ENCODE measurements at regions not wholly inside any gene's neighbourhood (a gene's known extent, or its start where the extent isn't known, plus 50 kb on each side); places are given as distances from the start of the nearest gene placed in this dataset.

DNA sequence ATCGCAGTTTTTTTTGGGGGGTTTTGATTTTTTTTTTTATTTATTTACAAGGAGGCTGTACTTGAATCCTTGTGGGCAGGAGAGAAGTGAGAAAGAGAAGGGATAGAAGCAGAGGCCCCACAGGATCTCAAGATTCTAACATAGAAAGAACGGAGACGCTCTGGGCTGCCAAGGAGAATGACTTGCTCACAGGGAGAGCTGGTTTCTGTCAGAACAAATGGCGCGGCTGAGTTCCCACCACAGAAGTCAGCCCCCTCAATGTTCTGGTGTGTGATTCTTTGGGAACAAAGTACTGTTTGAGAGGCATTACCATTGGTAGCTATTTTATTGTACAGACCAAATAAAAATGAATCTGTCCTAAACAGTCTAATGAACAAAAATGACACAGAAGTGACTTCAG, 80.6 kb downstream of the ATXN3L start:
- Histone ChIP-seq H3K27ac (no peak overlapping the region), H3K36me3 (no peaks in the 10 kb centered on the region), H3K27me3 (no peaks in the 10 kb centered on the region), H3K9me3 (no peaks in the 10 kb centered on the region), H3K4me3 (no peak overlapping the region), H3K4me1 (no peaks in the 10 kb centered on the region)
- WGBS, 2 donors (ENCODE audit: low coverage in 1 of 2): 88% methylated on average over 5 of the region's 5 CpGs; no CpG with 5 or more reads in 1 of the 2 donors
- TF ChIP-seq, protein P1, sequence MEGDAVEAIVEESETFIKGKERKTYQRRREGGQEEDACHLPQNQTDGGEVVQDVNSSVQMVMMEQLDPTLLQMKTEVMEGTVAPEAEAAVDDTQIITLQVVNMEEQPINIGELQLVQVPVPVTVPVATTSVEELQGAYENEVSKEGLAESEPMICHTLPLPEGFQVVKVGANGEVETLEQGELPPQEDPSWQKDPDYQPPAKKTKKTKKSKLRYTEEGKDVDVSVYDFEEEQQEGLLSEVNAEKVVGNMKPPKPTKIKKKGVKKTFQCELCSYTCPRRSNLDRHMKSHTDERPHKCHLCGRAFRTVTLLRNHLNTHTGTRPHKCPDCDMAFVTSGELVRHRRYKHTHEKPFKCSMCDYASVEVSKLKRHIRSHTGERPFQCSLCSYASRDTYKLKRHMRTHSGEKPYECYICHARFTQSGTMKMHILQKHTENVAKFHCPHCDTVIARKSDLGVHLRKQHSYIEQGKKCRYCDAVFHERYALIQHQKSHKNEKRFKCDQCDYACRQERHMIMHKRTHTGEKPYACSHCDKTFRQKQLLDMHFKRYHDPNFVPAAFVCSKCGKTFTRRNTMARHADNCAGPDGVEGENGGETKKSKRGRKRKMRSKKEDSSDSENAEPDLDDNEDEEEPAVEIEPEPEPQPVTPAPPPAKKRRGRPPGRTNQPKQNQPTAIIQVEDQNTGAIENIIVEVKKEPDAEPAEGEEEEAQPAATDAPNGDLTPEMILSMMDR (IDR thresholded peaks at IDR 0.05): no peak
- TF ChIP-seq POLR2AphosphoS5 (IDR thresholded peaks at IDR 0.05) (no peak), POLR2A (IDR thresholded peaks at IDR 0.05) (no peak), EP300 (IDR thresholded peaks at IDR 0.05; ENCODE audit: low read depth) (no peak)
- DNase-seq: no peak
- in situ Hi-C loops (cut with MboI; ENCODE audit: low pct_ligation_motif_present in 1 of 4, low pct_unique_long_range_greater_than_20kb in 1 of 4, low sequenced_read_pairs in 3 of 4): no loop called here
- intact Hi-C loops (cut with DNase I; ENCODE audit: low total_unique reads): no loop called here

DNA sequence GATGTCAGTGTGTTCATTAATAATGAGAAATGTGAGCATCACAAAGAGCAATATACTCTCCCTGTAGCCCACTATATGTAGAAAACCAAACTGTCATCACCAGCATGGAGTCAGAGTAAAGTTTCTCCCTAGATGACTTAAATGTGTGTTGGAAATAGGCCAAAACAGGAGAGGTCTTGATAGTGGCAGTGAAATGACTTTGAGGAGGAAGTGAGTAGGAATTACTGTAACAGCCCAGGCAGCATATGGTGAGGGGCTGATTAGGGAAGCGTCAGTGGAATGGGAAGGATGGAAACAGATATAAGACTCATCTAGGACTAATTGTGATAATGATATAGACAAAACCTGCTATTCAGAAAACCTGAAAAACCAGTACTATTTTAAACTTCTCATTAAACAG, 83.9 kb downstream of the ATXN3L start:
- DNase-seq: no peak
- intact Hi-C loops (cut with DNase I; ENCODE audit: low total_unique reads) (no loop called here), in situ Hi-C loops (cut with MboI; ENCODE audit: low pct_ligation_motif_present in 1 of 4, low pct_unique_long_range_greater_than_20kb in 1 of 4, low sequenced_read_pairs in 3 of 4) (no loop called here)
- H3K27ac ChIP-seq: peak overlapping the region in 3 of 4 donors; percentile 39 to 67 (median 59)
- no peak overlapping the region for H3K4me3 ChIP-seq
- TF ChIP-seq POLR2A (IDR thresholded peaks at IDR 0.05) (no peak), POLR2AphosphoS5 (IDR thresholded peaks at IDR 0.05) (no peak), EP300 (IDR thresholded peaks at IDR 0.05; ENCODE audit: low read depth) (no peak)
- TF ChIP-seq, protein P1 (IDR thresholded peaks at IDR 0.05): no peak
- H3K4me1 ChIP-seq: no peaks in the 10 kb centered on the region
- no peaks in the 10 kb centered on the region for H3K27me3 ChIP-seq
- no peaks in the 10 kb centered on the region for H3K9me3 ChIP-seq
- 66% methylated on average over 1 of the region's 1 CpG; no CpG with 5 or more reads in 1 of the 2 donors for WGBS, 2 donors (ENCODE audit: low coverage in 1 of 2)
- H3K36me3 ChIP-seq: no peaks in the 10 kb centered on the region

DNA sequence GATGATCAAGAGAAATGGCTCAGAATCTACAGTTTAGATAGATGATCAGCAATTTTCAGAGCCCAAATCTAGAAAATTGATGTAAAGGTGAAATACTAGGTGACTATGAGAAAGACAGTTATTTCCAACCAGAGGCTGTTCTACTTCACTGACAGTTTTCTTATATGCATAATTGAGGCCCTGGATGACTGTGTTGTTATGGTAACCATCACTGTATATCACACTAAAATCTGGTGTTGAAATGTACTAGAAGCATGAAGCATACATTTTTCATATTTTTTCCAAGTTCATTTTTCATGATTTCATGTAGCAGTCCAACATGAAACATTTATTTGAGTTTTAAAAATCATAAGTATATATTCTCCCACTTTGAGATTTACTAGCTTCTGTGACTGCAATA, 87.4 kb downstream of the ATXN3L start:
- Histone ChIP-seq H3K36me3 (no peaks in the 10 kb centered on the region), H3K9me3 (no peaks in the 10 kb centered on the region), H3K27ac (no peak overlapping the region), H3K4me3 (no peak overlapping the region), H3K4me1 (no peaks in the 10 kb centered on the region), H3K27me3 (no peaks in the 10 kb centered on the region)
- DNase-seq: no peak
- no peak for TF ChIP-seq POLR2A (IDR thresholded peaks at IDR 0.05)
- TF ChIP-seq, protein P1 (IDR thresholded peaks at IDR 0.05): no peak
- TF ChIP-seq POLR2AphosphoS5 (IDR thresholded peaks at IDR 0.05): no peak
- no peak for TF ChIP-seq EP300 (IDR thresholded peaks at IDR 0.05; ENCODE audit: low read depth)
- in situ Hi-C loops (cut with MboI; ENCODE audit: low pct_ligation_motif_present in 1 of 4, low pct_unique_long_range_greater_than_20kb in 1 of 4, low sequenced_read_pairs in 3 of 4): no loop called here
- intact Hi-C loops (cut with DNase I; ENCODE audit: low total_unique reads): no loop called here

DNA sequence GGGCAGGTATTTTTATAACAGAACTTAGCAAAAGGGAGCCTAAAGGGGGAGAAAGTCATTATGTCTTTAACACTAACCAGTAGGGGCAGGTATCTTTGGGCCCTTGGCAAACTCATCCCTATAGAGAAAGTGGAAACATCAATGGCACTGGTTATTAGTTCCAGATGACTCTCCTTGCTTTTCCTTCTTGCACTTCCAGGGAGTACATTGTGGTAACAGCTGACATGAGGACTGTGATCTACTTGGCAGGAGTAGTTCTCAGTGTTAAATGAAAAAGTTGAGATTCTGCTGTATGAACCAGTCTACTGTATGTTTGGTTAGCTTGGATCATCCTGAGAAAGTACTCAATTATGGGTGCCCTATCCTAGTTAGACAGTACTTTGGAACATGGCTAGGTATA, 93.6 kb downstream of the ATXN3L start:
- no peak for DNase-seq
- no peak overlapping the region for H3K27ac ChIP-seq
- intact Hi-C loops (cut with DNase I; ENCODE audit: low total_unique reads) (no loop called here), in situ Hi-C loops (cut with MboI; ENCODE audit: low pct_ligation_motif_present in 1 of 4, low pct_unique_long_range_greater_than_20kb in 1 of 4, low sequenced_read_pairs in 3 of 4) (no loop called here)
- H3K4me3 ChIP-seq: no peak overlapping the region
- H3K36me3 ChIP-seq: no peaks in the 10 kb centered on the region
- H3K27me3 ChIP-seq: no peaks in the 10 kb centered on the region
- TF ChIP-seq, protein P1 (IDR thresholded peaks at IDR 0.05): no peak
- no peak for TF ChIP-seq POLR2AphosphoS5 (IDR thresholded peaks at IDR 0.05)
- peaks cover 0 to 3% (median 0%) of the 10 kb centered on the region in 4 donors for H3K4me1 ChIP-seq
- no peaks in the 10 kb centered on the region for H3K9me3 ChIP-seq

All from transverse colon (tissue), 4 donors.